ENCODE measurements at regions not wholly inside any gene's neighbourhood (a gene's known extent, or its start where the extent isn't known, plus 50 kb on each side); places are given as distances from the start of the nearest gene placed in this dataset.
"Not testable (repeated sequence)": the region's sequence is repeated elsewhere in the genome, so short reads cannot be mapped to it uniquely, and the experiment has no call there.

GRCh38 chr3:198096015-198096414 lies 136.0 kb downstream of the LMLN start:
- no peak for DNase-seq (ENCODE audit: low spot score)

- no peak for DNase-seq (ENCODE audit: low spot score)
Observed at GRCh38 chr3:198097048-198097447, 137.0 kb downstream of the LMLN start.

- DNase-seq (ENCODE audit: low spot score), result not testable (repeated sequence)
Observed at GRCh38 chr3:198098661-198099081, 138.7 kb downstream of the LMLN start.

- DNase-seq (ENCODE audit: low spot score), result not testable (repeated sequence)
Observed at GRCh38 chr3:198103070-198103469, 143.1 kb downstream of the LMLN start.

- DNase-seq (ENCODE audit: low spot score), result no peak
Observed at GRCh38 chr3:198106265-198106664, 146.2 kb downstream of the LMLN start.

- DNase-seq (ENCODE audit: low spot score), result no peak
Observed at GRCh38 chr3:198107840-198108734, 148.1 kb downstream of the LMLN start.

- no peak for DNase-seq (ENCODE audit: low spot score)
Observed at GRCh38 chr3:198109883-198110282, 149.9 kb downstream of the LMLN start.

- DNase-seq (ENCODE audit: low spot score), result no peak
Observed at GRCh38 chr3:198112031-198112430, 152.0 kb downstream of the LMLN start.

- DNase-seq (ENCODE audit: low spot score), result no peak
Observed at GRCh38 chr3:198113206-198114053, 153.4 kb downstream of the LMLN start.

GRCh38 chr3:198114516-198114915 lies 154.5 kb downstream of the LMLN start:
- not testable (repeated sequence) for DNase-seq (ENCODE audit: low spot score)

GRCh38 chr3:198122184-198122583 lies 162.2 kb downstream of the LMLN start:
- not testable (repeated sequence) for DNase-seq (ENCODE audit: low spot score)

- not testable (repeated sequence) for DNase-seq (ENCODE audit: low spot score)
Observed at GRCh38 chr3:198137038-198137835, 177.2 kb downstream of the LMLN start.

- DNase-seq (ENCODE audit: low spot score), result not testable (repeated sequence)
Observed at GRCh38 chr3:198138205-198138604, 178.2 kb downstream of the LMLN start.

- not testable (repeated sequence) for DNase-seq (ENCODE audit: low spot score)
Observed at GRCh38 chr3:198139037-198139436, 179.0 kb downstream of the LMLN start.

GRCh38 chr3:198139513-198140167 lies 179.6 kb downstream of the LMLN start:
- DNase-seq (ENCODE audit: low spot score), result not testable (repeated sequence)

GRCh38 chr3:198143300-198144137 lies 183.5 kb downstream of the LMLN start:
- DNase-seq (ENCODE audit: low spot score), result not testable (repeated sequence)

- not testable (repeated sequence) for DNase-seq (ENCODE audit: low spot score)
Observed at GRCh38 chr3:198145231-198145784, 185.3 kb downstream of the LMLN start.

GRCh38 chr3:198146070-198146469 lies 186.1 kb downstream of the LMLN start:
- DNase-seq (ENCODE audit: low spot score), result not testable (repeated sequence)

GRCh38 chr3:198146559-198147164 lies 186.6 kb downstream of the LMLN start:
- not testable (repeated sequence) for DNase-seq (ENCODE audit: low spot score)

GRCh38 chr3:198147213-198147612 lies 187.2 kb downstream of the LMLN start:
- DNase-seq (ENCODE audit: low spot score), result not testable (repeated sequence)

All from cerebellar cortex (tissue), 1 donor.